NCI-H82 (cell line): ENCODE measurements at regions not wholly inside any gene's neighbourhood (a gene's known extent, or its start where the extent isn't known, plus 50 kb on each side); places are given as distances from the start of the nearest gene placed in this dataset.

Source experiments
- DNase-seq: peaks from one replicate; lab custom pipeline; 2025; lab: John Stamatoyannopoulos, UW

DNA sequence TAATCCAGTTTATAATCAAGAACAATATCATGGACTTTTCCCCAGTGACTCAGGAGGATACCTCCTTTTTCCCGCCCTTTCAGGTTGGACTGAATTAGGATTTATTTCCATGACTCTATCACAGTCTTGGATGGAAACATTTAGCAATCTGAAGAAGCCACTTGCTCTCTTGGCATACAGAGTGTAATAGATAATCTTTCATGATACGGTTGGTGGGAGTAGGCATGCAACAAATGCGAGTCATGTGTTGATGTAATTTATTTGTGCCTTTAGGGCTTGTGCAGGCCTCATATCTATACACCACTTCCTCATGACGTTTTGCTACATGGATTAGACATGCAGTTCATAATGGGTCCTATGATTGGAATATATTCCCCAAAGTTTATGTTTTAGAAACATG, 54.2 kb upstream of the MCTP2 start:
- no peak for DNase-seq

DNA sequence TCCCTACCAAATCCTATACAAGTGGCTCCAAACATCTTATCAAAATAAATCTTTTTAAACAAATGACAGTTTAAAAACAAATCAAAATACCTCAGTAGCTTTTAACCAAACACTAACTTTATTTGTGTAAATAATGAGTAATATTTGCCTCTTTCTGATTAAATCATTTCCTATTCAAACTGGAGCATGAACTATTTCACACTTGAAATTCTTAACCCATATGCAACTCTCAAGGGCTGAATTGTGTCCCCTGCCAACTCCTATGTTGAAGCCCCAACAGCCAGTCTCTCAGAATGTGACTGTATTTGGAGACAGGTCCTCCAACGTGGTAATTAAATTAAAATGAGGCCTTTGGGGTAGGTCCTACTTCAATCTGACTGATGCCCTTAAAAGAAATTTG, 55.9 kb upstream of the MCTP2 start:
- DNase-seq, result no peak

DNA sequence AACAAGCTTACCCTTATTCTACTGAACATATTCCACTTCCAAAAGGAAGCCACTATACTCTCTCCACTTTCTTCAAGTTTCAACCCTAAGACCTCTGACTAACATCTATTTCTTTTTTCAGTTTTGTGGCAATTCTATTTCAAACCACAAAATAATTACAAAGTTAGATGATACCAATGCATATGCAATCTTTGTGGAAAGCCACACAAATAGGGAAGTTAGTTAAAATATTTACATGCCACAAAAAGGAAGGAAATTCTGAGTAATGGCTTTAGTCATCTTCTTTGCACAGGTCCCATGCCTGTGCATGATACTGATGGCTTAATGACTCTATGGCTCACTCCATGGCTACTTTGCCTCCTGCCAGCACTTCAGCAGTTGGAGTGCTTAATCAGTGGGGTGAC, 57.0 kb upstream of the MCTP2 start:
- DNase-seq, result no peak

DNA sequence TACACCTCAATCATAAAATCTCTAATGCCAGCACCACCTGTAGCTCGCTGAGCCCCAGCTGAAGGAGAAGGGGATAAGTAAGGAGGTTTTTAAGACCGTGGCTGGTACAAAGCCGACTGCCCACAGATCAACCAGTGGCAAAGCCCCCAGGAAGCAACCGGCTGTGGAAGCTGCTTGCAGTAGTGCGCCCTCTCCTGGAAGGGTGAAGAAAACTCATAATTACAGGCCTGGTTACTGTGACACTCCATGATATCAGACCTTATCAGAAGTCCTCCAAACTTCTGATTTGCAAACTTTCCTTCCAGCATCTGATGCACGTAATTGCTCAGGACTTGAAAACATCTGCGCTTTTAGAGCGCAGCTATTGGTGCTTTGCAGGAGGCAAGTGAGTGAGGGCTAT, 63.1 kb upstream of the MCTP2 start:
- peak; percentile 40 for DNase-seq

DNA sequence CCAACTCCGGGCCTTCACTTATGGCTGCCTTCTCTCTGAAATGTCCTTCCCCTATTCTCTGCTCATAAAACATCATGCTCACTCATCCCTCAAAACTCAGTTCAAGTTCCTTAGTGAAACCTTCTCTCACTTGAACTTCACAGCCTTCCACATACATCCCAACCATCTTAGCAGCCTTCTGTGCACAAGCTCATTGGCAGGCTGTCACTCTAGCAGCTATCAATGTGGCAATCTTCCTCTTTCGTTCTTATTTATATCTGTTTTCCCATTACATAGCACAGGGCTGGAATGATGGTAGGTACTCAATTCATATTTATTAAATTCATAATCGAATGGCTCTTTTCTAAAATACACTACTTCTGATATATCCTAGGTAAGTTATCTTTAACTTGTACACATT, 66.4 kb upstream of the MCTP2 start:
- DNase-seq, result no peak

DNA sequence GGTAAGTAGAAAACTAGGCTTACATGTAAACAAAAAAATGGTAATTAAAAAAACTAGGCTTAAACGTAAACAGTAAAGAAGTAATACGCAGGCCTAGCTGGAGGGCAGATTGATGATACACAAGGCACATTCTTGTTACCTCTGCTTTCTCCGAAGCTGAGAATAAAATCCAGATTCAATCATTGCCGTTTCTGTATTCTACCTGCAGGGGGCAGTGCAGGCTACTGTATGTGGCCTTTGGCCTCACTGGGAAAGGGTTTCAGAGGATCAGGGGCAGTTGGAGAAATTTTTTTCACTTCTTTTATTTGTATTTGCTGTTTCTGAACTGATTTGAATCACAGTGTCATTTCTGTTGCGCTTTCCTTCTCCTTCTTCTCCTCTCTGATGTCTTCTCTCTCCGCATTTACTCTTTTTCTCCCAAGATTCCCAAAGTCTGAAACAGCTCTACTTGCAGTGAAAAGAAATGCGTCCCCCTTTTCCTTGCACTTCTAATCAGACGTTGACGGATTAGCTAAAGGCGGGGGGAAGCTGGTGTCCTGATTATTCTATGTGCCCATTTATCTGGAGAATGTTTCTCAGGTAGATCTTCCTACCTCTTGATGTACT, 67.1 kb upstream of the MCTP2 start:
- peak; percentile 71 for DNase-seq

DNA sequence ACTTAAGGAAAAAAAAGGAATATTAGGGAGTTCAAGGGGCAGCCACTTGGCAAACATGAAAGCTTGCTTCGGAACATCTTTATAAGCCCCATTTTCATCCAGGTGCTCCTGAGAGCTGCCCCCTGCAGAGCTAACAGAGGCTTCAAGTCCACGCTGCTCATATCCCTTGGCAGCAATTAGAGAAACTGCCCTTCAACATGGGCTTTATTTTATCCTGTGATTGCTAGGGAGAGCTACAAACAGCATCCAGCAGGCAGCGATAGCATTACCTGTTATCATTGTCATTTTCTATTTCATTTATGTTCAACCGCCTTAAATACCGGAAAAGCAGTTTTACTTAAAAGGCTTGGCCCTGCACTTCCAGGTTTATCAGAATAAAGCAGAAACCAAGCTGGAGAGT, 68.4 kb upstream of the MCTP2 start:
- DNase-seq, result no peak

DNA sequence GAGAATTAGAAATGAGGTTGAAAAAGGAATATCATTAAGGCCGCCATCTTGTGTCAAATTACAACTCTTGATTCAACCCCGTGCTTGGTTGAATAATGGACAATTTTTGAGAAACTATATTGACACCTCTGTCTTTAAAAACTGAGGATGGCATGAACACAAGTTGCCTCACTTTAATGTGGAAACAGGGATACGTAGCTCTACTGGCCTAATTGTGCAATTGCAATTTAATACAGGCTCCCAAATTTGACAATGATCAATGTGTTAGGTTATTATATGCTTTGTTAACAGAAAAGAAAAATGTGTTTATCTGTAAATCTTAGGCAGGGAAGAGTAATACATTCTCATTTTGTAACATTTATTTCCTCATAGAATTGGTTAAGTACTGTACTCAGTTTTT, 77.1 kb upstream of the MCTP2 start:
- DNase-seq, result no peak

DNA sequence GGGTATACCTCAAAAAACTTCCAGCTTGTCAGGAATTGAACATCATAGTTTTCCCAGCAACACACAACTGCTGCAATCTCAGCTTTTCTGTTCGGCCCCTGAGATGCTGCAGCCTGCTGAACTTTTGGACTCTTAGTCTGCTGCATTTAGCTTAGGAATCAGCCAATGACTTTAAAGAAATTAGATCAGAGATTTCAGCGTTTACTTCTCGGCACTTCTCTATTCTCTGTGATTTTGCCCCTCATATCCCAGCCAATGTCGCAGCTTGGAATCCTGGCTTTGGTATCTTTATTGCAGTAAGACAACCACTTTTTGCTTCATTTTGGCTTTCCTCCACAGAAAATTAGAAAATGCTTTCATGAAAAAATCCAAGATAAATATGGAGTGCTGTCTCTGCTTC, 86.3 kb upstream of the MCTP2 start:
- DNase-seq, result no peak

DNA sequence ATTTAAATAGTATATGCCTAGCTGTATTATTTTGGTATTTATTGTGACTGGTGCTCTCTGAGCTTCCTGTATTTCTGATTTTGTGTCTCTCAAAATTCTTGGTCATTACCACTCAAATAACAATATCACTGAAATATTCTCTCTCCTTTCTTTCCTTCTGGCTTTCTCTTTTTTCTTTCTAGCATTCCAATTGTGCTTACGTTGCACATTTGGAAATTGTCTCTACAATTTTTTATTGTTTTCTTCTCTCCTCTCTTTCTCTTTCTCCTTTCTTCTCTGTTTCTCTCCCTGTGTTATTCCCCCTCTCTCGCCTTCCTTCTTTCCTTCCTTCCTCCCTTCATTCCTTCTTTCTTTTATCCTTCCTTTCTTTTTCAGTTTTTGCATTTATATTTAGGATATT, 89.6 kb upstream of the MCTP2 start:
- no peak for DNase-seq

DNA sequence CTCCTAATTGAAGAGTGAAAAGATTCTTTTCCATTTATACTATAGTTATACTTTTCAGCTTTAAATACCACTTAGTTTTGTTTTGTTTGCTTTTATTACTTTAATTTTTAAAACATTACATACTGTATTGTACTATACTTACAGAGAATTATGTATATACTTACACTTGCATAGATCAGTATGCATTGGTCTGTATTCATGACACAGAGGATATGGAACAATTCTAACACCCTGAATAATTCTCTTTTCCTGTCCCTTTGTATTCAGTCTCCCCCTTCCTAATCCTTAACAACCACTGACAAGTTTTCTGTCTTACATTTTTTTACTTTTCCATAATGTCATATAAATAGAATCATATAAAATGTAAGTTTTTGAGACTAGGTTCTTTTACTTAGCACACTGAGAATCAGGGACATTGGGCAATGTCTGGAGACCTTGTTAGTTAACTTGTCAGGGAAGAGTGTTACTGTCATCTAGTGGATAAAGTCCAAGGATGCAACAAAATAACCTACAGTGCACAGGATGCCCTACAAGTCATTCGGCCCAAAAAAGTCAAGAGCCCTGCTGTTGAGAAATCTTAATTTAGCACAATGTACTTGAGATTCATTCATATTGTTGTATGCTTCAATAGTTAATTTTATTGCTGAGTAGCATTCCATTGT, 95.7 kb upstream of the MCTP2 start:
- no peak for DNase-seq

DNA sequence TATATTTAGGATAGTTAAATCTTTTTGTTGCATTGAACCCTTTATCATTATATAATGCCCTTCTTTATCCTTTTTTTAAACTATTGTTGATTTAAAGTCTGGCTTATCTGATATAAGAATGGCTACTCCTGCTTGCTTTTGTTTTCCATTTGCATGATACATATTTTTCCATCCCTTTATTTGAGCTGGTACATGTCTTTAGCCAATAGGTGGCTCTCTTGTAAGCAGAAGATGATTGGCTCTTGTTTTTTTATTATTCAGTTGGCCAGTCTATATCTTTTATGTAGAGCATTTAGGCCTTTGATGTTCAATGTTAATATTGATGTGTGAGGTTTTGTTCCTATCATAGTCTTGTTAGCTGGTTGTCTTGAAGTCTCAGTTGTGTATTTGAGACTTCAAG, 99.5 kb upstream of the MCTP2 start:
- DNase-seq, result no peak

DNA sequence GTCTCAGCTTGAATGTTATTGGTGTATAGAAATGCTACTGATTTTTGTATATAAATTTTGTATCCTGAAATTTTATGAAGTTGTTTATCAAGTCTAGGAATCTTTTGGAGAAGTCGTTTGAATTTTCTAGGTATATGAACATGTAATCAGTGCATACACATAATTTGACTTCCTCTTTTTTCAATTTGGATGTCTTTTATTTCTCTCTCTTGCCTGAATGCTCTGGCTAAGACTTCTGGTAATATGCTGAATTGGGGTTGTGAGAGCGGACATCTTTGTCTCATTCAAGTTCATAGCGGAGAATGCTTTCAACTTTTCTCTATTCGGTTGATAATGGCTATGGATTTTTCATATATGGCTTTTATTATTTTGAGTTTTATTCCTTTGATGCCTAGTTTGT, 100.9 kb upstream of the MCTP2 start:
- no peak for DNase-seq

DNA sequence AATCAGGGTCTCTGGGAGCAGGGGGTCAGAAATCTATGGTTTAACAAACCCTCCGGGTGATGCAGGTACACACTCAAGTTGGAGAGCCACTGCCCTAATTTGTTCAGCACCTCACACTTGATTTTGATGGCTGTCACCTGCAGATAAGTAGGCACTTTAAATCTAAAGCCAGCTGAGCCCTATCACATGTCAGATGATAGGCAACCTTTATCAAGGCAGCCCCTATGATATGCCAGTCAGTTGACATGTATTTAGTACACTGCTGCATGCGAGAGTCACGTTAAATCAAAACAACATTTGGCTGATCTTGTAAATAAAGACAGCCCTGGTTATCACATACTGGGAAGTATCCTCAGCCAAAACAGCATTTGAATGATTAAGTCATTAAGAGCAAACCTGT, 104.4 kb upstream of the MCTP2 start:
- DNase-seq, result no peak

DNA sequence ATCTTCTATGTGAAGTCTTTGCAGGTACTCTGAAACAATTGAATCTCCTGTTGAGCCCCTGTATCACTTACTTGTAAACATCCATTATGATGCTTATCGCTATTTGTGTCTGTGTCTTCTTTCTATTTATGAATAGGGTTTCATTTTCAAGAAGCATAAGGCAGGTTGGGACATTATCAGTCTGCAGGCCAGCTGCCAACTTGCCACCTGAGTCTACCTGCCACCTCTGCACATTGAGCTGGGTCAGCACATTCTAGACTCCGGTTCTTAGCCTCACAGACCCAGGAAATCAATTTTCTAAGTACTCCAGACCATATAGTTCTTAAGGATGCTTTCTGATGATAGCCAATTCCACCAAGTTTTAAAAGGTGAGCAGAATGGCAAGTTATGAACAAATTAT, 105.7 kb upstream of the MCTP2 start:
- DNase-seq, result no peak

DNA sequence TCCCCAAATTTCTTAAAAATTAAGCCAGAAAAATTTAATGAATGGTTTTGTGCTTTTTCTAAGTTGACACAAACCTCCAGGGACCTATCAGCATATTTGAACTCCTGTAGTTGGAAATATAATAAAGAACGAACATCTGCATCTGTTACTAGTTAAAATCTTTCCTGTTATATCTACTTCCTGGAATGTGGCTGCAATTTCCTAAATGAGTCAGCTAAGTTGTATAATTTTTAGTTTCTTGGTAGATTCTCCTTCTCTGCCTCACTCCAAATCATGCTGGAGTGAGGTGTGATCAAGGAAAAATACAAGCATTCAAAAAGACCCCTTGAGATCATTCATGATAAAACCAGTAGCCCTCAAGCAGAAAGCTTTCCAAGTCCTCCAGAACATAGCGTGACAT, 106.2 kb upstream of the MCTP2 start:
- DNase-seq, result no peak

DNA sequence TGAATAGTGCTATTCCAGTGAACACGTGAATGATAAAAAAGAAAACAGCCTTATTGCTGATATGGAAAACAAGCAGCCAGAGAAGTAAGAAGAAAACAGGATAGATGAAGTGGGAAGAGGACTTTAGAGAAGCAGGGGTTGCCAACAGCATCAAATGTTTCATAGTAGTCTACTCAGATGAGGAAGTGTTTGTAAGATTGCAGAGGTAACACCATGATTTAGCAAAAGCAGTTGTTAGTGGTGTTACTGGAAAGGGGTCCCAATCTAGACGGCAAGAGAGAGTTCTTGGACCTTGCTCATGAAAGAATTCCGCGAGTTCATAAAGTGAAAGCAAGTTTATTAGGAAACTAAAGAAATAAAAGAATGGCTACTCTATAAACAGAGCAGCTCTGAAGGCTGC, 108.8 kb upstream of the MCTP2 start:
- no peak for DNase-seq

DNA sequence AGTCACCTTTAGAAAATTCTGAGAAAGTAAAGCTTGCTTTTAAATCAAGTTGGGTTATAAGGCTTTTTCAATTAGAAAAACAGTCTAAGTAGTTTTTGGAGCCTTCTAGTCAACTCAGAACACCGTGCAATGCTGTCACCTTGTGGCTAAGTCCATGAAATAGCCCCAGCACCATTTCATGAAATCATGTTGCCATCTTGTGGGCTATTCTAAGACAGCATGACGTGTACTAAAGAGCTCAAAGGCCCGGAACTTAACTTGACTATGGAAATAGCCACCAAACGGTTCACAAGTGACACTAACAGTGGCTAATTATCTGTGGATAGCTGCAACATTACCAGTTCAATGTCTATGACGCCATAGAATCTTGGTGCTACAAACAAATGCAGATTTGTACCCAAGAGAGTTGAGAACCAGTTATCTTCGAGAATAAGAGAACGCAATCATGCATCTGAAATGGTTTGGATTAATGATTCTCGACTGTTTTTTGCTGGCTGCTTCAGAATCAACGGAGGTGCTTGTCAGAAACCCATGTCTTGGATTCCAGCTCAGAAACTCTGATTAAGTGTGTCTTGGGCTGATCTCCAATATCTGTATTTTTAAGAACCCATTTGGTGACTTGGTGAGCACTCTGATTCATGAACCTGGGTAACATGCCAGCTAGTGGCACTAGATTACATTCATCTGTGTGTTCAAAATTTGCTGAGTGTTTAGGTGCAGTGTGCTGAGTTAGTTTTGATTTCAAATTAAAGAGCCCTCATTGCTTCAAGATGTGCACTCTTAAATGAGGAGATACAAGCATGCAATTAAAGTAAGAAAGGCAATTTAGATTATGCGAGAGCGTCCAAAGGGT, 111.2 kb upstream of the MCTP2 start:
- DNase-seq, result peak; percentile 89

DNA sequence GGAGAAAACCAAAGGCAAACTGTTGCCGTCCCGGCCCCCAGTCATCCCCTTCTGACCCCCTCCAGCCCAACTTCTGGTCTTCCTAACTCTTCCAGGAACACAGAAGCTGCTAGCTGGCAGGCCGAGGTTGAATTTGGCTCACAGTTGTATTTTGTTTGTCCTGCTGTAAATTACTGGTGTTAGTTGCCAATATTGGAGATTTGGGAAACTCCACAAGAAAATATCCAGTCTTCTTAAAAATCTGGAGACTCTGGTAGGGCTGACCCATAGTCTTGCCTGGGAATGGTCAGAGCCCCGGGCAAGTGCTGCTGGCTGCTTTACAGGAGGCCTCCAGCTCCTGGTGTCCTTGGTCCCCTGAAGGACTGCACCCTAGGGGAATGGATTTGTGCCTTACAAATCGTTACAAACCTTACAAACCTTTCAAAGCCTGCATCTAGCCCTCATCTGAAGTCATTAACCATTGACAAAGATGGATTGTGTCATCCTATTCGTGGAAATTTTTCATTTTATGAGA, 112.0 kb upstream of the MCTP2 start:
- DNase-seq, result peak; percentile 2

DNA sequence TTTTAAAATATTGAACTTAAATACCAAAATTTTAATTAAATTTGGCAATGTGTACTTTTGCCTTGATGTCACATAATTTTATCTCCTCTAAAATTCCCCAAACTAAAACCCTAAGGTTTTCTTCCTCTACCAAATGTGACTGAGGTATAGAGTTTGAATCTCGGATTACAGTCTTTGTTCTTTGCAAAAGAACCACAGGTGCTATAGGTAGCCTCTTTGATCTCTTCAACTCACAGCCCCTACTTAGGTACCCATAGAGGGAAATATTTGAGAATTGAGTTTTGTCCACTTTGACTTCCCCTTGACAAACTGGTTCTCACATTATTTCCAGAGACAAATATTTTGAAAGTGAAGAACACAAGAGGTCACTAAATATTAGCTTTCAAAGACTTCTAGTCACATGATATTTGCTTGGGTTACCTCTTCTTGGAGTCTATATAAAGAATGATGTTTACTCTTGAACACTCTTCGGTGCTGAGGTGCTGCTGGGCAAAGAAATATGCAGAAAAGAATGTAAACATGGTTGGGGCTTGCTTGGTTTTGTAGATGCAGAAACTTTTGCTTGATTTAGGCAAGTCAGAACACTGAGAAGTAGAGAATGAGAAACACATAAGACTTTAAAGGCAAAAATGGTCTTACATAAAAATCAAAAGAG, 120.8 kb upstream of the MCTP2 start:
- DNase-seq, result no peak

DNA sequence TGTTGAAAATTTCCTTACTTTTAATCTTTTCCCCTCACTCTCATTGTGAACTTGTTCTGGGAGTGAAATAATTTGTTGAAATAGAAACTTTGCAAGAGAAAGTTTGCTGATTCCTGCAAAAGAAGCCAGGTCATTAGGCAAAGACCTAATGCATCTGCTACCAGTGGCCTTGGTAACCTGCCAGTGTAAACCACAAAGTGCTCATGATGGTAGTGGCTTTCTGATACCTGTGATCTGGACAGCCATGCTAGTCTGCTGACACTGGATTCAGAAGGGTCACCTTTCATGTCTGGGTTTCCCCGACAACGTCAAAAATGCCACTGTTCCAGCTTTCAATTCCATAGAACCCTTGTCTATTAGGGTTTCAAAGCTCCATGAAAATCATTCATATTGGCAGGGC, 123.7 kb upstream of the MCTP2 start:
- DNase-seq, result no peak

DNA sequence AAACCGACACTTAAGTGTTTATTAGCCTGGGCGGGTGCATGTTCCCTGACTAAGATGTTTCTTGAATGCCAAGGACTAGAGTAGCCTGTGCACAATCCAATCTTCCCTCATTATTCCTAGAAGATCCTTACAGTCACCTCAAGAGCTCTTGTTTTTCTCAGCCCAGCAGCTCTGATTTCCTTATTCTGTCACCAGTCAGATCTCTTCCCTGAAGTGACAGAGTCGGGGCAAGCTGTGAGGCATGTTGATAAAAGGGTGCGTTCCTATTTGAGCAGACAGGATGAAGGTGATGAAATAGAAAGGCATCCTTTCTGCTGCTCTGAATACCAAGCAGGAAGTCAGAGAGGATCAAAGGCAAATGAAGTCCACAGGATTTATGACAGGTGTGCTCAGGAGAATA, 125.6 kb upstream of the MCTP2 start:
- DNase-seq, result no peak

DNA sequence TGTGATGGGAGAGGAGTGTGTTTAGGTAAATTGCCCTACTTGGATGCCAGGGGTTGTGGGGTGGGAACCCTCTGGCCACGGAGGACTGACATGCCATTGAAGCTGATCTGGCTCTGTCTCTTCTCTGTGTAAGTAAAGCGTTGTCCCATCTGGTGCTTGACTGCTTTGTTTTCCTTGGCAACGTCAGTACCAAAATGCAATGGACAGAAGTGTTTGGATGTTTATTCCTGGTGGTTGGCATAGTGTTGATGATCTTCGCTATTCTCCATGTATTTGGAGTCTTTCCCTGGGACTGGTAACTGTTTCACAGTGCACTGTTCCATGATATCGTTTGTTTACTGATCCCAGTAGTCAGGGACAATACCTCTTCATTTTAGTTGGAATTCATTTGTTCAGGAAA, 130.5 kb upstream of the MCTP2 start:
- DNase-seq, result no peak
